GM19025 (cell line): ENCODE measurements at regions not wholly inside any gene's neighbourhood (a gene's known extent, or its start where the extent isn't known, plus 50 kb on each side); places are given as distances from the start of the nearest gene placed in this dataset.

ENCODE experiments used
- ATAC-seq: cut with Tn5 transposase; IDR thresholded peaks from one replicate; pipeline ENCODE4 v1.9.1; 2021; ENCODE audit warnings: mild to moderate bottlenecking, low read depth, moderate library complexity; ENCODE audit not compliant: unreplicated experiment

DNA sequence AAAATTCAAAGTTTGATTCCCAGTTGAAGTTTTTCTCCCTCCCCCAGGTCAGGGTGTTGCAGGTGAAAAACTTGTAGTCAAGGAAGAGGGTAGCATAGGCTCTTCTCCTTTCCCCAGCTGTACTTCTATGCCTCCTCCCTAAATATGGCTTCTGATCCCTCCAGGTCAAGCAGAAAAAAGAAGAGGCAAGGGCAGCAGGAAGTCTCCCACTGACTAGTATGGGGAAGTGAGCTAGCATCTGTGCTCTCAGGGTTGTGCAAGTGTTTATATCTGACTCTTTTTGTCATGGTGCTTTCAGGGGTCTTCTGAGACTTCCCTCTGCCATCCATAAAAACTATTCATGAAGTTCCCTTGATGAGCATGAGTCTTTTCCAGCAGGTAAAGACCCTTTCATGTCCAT, 76.0 kb downstream of the ATPSCKMT start:
- ATAC-seq, result no peak

GRCh38 chr5:10172247-10172646, 77.4 kb downstream of the ATPSCKMT start:
- no peak for ATAC-seq

DNA sequence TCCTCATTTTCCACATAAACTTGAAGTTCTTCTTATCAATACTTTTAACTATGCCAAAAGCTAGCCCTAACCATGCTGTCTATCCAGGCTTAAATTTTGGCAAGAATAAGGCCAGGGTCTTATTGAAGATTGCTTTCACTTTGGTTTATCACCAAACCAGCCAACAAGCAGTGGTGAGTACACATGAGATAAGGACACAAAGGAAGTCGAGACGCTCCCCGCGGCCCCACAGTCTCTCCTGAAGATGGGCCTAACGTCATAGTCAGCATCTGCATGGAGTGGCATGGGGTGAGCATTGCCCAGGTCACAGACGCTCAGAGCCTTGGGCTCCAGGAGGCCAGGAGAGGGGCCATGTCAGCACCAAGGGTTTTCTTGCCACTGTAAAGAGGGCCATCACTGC, 80.3 kb downstream of the ATPSCKMT start:
- ATAC-seq, result no peak

GRCh38 chr5:10168254-10168653, 81.4 kb downstream of the ATPSCKMT start:
- no peak for ATAC-seq

GRCh38 chr5:10167806-10168205, 81.9 kb downstream of the ATPSCKMT start:
- ATAC-seq, result no peak

DNA sequence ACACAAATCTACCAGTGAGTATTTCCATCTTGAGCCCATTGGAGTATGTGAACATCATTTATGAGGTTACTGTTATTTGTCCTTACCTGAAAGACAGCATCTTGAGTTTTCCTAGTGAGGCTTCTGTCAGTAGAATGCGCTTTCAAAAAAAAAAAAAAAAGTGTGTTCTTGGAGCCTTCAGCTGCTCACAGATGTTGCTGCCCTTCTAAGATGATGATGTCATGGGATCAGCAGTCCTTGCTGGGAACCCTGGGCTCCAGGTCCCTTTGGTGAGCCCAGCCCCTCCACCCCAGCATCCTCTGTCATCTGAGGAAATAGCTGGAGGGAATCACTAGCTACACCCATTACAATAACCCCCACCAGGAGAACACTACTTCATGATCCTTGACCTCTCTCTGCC, 83.3 kb downstream of the ATPSCKMT start:
- ATAC-seq, result no peak

- no peak for ATAC-seq
Observed at GRCh38 chr5:10162468-10162867, 87.2 kb downstream of the ATPSCKMT start.

DNA sequence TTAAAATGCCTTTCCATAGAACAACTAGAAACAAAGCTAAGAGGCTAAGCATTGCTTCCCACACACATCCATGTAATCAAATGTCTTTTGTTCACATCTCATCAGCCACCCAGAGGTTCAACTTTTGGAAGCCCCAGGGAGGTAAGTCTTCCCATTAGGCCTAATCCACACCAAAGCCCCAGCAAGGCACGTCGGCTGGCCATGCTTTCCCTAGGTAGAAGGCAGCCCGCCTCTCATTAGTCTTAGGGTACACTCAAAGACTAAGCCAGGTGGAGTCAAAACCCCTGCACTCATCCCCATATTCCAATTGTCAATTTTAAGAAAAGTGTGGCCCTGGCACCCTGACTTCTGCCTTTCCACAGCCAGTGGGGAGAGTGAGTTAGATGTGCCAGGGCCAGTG, 87.9 kb downstream of the ATPSCKMT start:
- ATAC-seq, result no peak

- ATAC-seq, result no peak
Observed at GRCh38 chr5:10160241-10160640, 89.4 kb downstream of the ATPSCKMT start.

GRCh38 chr5:10158886-10159285, 90.8 kb downstream of the ATPSCKMT start:
- ATAC-seq, result no peak

GRCh38 chr5:10157085-10157669, 92.5 kb downstream of the ATPSCKMT start:
- no peak for ATAC-seq

GRCh38 chr5:10155897-10156667, 93.6 kb downstream of the ATPSCKMT start:
- no peak for ATAC-seq

- no peak for ATAC-seq
Observed at GRCh38 chr5:10153808-10154537, 95.7 kb downstream of the ATPSCKMT start.

GRCh38 chr5:10153394-10153793, 96.3 kb downstream of the ATPSCKMT start:
- no peak for ATAC-seq

GRCh38 chr5:10151656-10152055, 98.0 kb downstream of the ATPSCKMT start:
- no peak for ATAC-seq

DNA sequence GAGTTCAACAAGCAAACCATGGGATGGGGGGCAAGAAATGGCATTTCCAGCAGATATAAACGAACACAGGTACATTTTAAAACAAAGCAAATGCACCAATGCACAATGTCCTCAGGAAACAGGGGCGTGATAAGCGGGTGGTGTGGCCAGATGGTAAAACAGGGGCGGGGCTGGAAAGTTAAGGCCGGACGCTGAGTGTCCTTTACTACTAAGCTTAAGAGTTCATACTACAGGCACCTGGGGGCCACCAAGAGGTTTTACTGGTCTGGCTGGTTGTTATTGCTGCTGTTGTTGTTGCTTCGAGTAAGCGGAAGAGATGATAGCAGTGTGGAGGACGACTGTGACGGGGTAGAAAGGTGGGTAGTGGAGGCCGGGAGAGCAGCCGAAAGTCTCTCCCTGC, 99.8 kb downstream of the ATPSCKMT start:
- ATAC-seq, result no peak

- ATAC-seq, result no peak
Observed at GRCh38 chr5:10145923-10146401, 103.7 kb downstream of the ATPSCKMT start.

DNA sequence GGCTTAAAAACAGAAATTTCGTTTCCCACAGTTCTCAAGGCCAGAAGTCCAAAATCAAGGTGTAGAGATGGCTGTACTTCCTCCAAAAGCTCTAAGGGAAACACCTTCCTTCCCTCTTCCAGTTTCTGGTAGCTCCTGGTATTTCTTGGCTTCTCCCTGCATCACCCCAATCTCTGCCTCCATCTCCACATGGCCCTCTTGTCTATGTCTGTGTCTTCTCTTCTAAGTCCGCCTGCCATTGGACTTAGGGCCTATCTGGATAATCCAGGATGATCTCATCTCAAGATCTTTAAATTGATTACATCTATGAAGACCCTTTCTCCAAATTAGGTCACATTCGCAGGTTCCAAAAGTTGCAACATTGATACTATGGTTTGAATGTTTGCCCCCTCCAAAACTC, 105.6 kb downstream of the ATPSCKMT start:
- ATAC-seq, result no peak

DNA sequence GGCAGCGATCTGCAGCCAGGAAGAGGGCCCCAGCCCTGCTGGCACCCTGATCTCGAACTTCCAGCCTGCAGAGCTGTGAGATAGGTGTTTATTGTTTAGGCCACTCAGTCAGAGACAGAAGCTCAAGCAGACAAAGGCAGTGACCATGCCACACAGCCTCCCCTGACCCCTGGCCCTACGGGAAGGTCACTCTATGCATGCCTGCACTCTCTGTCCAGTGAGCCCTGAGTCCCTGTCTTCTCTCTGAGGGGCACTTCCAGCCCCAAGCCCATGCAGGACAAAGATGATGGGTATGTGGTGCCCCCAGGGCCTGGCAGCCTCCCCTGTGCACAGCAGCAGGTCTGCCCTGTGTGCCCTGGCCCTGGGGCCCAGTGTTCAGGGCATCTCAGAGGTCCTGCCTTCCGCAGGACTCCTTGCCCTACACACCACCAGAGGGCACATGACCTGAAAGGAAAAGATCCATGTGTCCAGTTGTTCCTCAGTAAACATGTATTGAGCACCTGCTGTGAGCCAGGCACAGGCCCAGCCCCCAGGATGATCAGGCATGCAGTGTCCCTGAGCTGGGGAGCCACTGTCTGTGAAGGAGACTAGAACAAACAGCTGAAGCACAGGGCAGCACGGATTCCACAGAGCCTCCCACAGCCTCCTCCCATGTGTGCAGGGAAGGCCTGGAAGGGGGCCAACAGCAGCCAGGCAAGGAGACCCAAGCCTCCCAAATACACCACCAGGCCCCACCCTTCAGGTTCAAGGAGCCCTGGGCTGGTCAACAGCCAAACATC, 109.3 kb downstream of the ATPSCKMT start:
- ATAC-seq, result no peak

DNA sequence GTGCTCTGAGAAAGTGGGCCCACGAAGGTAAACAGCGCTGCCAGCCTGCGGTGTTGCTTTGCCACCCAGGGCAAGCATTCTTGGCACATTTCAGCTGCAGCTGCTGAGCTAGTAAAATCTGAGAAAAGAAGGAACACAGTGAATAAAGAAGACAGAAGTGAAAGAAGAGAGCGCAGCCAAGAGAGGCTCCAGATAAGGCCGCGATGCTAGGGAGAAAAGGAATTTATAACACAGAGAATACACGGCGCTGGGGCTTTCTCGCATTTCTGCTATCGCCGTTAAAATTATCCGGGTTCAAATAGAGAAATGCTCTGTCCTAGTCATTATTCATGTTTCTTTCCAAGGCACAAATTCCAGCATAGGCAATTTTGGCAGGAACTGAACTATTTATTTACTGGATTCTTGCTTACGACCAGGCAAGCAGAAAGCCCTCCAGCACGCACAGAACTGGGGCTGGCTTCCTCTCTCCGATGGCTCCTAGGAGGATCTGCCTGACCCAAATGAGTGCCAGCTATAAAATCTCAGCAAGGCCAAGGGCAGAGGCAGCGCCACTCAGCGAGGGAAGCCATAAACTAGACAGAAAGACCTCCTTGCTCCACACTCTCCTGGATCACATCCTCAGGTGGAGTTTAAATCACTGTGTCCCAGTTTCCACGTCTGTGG, 111.2 kb downstream of the ATPSCKMT start:
- no peak for ATAC-seq
